ENCODE measurements at regions not wholly inside any gene's neighbourhood (a gene's known extent, or its start where the extent isn't known, plus 50 kb on each side); places are given as distances from the start of the nearest gene placed in this dataset.

DNA sequence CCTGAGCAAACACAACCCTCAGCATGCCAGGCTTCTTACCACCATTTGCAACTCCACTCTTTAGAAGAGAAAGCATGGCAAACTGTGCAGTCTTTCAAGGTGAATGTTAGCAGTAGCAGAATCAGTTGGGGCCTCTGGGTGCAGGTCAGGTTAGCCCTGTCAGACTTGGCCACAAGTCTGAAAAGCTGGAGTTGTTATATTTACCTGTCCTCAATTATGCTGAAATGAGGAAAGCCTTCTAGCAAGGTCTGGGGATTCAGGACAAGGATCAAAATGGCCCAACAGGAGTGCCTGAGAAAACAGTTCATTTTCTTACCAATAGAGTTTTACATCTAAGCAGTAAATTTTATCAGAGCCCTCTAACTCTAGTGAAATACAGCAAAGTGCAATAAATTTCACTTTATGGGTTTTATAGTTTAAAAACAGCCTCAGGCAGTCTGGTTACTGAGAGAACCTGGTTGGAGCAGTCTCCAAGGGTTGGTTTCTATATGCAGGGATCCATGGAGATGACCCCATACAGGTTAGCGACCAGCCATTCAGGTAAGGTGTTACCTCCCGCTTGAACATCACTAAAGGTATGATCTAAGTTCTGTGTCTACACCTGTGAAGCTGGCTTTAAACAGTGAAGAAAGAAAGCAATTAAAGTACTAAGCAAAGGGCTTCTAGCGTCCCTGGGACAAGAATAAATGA, 212.5 kb upstream of the MPPED2 start:
- TF ChIP-seq, protein P1, sequence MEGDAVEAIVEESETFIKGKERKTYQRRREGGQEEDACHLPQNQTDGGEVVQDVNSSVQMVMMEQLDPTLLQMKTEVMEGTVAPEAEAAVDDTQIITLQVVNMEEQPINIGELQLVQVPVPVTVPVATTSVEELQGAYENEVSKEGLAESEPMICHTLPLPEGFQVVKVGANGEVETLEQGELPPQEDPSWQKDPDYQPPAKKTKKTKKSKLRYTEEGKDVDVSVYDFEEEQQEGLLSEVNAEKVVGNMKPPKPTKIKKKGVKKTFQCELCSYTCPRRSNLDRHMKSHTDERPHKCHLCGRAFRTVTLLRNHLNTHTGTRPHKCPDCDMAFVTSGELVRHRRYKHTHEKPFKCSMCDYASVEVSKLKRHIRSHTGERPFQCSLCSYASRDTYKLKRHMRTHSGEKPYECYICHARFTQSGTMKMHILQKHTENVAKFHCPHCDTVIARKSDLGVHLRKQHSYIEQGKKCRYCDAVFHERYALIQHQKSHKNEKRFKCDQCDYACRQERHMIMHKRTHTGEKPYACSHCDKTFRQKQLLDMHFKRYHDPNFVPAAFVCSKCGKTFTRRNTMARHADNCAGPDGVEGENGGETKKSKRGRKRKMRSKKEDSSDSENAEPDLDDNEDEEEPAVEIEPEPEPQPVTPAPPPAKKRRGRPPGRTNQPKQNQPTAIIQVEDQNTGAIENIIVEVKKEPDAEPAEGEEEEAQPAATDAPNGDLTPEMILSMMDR (IDR thresholded peaks at IDR 0.05), result no peak
- no peak for TF ChIP-seq POLR2A (IDR thresholded peaks at IDR 0.05)

Measured in thyroid gland (tissue), 4 donors.